ENCODE measurements at regions not wholly inside any gene's neighbourhood (a gene's known extent, or its start where the extent isn't known, plus 50 kb on each side); places are given as distances from the start of the nearest gene placed in this dataset.

- intact Hi-C loops (cut with micrococcal nuclease): no loop called here
Measured at GRCh38 chr3:41030220-41030619, 169.1 kb upstream of the CTNNB1 start.

DNA sequence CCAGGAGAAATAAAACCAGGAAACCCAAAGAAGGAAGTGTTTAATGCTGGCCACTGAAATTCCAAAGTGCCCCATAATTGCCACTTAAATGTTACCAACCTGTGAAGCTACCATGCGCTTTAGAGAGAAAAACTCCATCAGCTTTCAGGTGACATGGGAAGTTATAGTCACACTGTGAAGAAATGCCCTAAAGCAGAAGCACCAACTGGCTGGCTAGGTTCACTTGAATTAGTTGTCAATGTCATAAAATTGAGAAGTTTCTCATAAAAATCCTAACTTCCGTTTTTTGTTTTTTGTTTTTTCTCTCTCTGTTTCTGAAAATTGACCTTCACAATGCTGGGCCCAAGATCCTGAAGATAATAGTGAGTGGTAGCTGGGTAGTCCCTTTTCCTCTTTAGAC is 167.9 kb upstream of the CTNNB1 start:
- intact Hi-C loops (cut with micrococcal nuclease): no loop called here

DNA sequence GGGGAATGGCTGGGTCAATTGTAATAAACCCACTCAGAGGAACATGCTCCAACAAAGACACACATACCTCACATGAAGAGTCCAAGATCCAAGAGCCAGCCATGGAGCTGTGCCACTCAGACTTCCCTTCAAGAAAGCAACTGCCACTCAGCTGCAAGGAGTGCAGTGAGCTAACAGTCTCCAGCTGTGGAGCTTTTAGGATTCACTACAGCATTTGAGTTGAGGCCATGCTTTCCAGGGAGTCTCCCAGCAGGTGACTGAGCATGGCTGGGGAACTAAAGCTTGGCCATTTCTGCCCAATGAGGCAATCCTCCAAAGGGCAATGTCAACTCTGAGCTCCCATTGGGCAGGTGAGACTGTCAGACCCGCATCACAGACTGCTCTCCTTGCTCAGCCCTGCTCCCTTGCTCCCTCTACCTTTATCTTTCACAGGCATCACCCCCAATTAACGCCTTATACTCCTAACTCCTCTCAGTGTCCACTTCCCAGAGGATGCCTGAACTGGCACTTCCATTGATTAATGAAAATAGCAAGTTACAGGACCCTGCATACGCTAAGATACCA is 165.3 kb upstream of the CTNNB1 start:
- intact Hi-C loops (cut with micrococcal nuclease): no loop called here

GRCh38 chr3:41035456-41036022 is 163.8 kb upstream of the CTNNB1 start:
- intact Hi-C loops (cut with micrococcal nuclease): no loop called here

DNA sequence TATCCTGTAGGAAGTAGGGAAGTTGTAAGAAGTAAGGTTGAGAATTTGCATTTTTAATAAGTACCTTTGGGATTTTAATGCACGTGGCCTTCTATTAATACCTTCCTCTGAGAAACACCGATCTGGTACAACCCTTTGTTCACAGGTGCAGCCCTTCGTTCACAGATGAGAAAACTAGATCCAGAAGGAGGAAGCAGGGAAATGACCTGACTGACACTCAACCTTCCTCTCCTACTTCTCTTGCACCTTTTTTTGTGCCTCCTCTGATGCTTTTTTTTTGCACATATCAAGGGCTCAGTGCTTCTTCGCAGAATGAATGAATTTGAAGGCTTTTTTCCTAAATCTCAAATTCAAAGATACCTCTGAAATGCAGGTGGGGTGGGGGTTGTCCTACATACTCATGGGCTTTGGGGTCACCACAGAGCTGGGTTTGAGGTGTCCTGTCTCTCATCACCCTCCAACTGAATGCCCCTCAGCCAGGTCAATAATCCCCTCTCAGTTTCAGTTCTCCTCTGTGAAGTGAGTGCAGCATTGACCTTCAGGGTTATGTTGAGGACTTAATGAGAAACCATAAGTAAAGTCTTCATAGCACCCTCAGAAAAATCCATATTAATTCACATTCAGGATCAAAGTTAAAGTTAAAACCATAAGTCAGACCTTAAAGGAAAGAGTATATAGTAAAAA is 161.5 kb upstream of the CTNNB1 start:
- intact Hi-C loops (cut with micrococcal nuclease): no loop called here

DNA sequence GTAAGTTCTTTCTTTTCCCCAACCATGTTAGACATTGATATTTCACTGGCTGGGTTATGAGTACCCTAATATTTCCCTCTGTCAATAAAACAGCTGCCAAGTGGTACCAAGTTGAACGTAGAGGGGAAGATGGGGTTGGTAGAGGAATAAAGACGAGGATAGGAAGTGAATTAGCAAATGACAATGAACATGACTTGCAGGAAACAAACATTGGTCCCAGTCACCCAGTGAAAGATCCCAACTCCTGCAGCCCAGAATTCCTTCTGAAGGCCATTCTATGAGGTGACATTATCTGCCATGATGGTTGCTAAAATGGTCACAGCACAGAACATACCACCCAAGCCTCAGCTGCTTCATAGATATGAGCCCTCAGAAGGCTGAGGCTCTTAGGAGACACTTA is 159.0 kb upstream of the CTNNB1 start:
- intact Hi-C loops (cut with micrococcal nuclease): no loop called here

- intact Hi-C loops (cut with micrococcal nuclease): no loop called here
Measured at GRCh38 chr3:41041462-41041861, 157.8 kb upstream of the CTNNB1 start.

DNA sequence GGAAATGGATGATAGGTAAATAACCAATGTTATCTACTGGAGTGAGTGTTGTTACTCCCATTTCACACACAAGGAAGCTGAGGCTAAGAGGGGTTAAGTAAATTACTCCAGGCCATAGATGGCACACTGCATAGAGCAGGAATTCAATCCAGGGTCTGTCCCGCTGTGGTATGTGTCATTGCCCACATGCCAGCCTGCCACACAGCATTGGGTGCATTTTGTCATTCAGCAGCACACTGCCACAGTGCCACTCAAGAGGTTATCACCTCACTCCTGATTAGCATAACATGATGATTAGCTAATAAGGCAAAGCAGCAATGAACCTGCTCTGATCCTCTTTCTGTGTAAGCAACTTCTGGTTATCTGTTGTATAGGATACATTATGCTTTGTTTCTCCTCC is 157.4 kb upstream of the CTNNB1 start:
- intact Hi-C loops (cut with micrococcal nuclease): no loop called here

GRCh38 chr3:41044523-41044922 is 154.8 kb upstream of the CTNNB1 start:
- intact Hi-C loops (cut with micrococcal nuclease): no loop called here

- intact Hi-C loops (cut with micrococcal nuclease): no loop called here
Measured at GRCh38 chr3:41045491-41045890, 153.8 kb upstream of the CTNNB1 start.

- intact Hi-C loops (cut with micrococcal nuclease): no loop called here
Measured at GRCh38 chr3:41050144-41050543, 149.2 kb upstream of the CTNNB1 start.

DNA sequence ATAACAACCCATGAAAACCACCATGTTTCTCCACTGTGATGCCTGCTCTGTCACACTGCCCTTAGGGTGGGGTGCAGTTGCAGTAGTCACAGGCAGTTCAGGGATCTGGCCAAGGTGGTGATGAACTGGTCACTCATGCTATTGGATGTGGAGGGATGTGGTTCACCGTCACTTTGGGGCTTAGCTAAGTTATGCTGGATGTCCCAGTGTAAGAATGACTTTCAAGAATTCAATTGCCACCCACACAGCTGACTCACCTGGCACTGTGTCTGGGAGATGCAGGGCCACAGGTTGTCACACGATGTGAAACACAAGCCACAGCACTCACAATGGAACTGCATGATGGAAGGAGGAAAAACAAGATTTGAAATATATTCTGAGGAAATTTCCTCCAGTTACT is 146.1 kb upstream of the CTNNB1 start:
- intact Hi-C loops (cut with micrococcal nuclease): no loop called here

GRCh38 chr3:41060106-41060505 is 139.2 kb upstream of the CTNNB1 start:
- intact Hi-C loops (cut with micrococcal nuclease): no loop called here

GRCh38 chr3:41064070-41064469 is 135.2 kb upstream of the CTNNB1 start:
- intact Hi-C loops (cut with micrococcal nuclease): no loop called here

DNA sequence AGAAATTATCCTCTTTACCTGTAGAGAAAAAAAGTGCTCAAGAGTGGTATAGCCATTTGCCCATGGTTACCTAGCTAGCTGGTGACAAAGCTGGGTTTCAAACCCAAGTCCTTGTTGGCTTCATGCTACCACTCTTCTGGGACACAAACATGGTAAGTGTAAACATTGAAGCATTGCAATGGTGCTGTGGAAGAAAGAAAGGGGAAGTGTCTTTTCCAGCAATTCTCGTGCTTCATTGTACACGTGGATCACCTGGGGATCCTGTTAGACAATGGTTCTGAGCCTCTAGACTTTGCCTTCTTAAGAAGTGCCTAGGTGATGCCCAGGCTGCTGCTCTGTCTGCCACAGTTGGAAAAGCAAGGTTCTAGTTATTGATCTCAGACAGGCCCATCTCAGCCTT is 134.8 kb upstream of the CTNNB1 start:
- intact Hi-C loops (cut with micrococcal nuclease): no loop called here

- intact Hi-C loops (cut with micrococcal nuclease): no loop called here
Measured at GRCh38 chr3:41065340-41065739, 134.0 kb upstream of the CTNNB1 start.

GRCh38 chr3:41073190-41073589 is 126.1 kb upstream of the CTNNB1 start:
- intact Hi-C loops (cut with micrococcal nuclease): no loop called here

DNA sequence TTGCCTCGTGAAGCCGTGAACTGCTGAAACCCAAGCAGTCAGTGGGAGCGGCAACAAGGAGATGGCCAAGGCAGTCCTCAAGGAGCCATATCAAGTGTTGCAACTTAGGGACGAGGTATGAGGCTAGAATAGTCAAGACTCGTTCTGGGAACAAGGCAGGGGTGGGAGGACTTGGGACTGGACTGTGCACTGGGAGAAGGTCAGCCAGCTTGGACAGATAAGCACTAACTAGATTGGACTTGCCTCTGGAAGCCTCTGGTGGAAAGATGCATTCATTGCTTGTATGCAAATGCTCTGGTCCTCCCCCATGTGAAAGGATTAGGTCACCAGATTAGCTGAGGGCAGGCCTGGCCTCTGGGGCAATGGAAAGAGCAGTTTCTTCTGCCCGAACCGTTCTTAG is 123.3 kb upstream of the CTNNB1 start:
- intact Hi-C loops (cut with micrococcal nuclease): no loop called here

GRCh38 chr3:41076399-41076798 is 122.9 kb upstream of the CTNNB1 start:
- intact Hi-C loops (cut with micrococcal nuclease): no loop called here

DNA sequence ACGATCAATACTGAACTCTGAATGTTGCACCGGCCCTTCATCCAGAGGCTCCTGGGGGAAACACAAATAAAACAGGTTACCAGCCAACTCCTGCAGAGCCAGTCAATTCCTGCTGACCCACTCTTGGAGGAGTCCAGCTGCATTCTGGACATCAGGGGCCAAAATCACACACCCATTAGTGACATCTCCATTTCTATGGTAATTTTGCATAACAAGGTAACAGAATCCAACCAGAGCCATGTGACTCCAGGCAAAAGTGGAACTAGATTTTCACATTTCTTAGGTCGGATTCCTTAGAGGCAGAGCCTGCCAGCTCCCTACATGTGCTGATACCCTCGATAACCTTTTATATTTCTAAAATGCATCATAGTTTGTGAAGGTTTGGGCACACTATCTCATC is 119.2 kb upstream of the CTNNB1 start:
- intact Hi-C loops (cut with micrococcal nuclease): no loop called here

DNA sequence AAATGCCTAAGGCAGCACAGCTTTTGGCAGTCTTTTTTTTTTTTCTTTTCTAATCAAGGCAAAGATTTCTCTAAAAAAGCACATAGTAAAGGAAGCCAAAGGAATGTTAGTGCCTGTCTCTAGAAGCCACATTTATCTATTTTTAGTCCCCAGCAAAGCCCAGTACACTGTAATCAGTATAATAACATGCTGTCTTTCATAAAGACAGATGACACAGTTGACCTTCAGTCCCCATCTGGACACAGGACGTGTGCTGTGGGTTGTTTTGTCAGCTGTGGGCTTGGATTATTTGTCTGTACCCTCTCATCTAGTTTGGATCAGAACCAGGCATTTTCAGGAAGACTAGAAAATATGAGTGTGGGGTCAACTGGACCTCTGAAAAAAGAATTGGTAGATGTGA is 110.4 kb upstream of the CTNNB1 start:
- intact Hi-C loops (cut with micrococcal nuclease): no loop called here

DNA sequence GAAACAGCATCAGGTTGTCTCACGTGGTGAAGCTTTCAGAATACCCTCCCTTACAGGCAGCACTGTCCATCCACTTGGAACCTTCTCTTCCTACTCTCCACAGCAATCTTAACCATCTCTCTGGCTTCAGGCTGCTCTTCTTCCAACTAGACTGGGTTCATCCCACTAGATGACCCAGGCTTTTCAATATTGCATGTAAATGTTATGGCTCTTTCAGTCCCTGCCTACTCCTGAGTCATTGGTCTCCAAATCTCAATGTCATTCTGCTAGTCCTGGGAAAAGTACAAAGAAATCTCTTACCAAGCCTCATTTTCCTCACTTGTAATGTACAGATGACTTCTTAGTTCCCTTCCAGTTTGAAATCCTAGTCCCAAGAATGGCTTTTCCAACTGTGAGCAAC is 109.7 kb upstream of the CTNNB1 start:
- intact Hi-C loops (cut with micrococcal nuclease): no loop called here

- intact Hi-C loops (cut with micrococcal nuclease): no loop called here
Measured at GRCh38 chr3:41092844-41093243, 106.5 kb upstream of the CTNNB1 start.

Measured in T-helper 2 cell treated with Interferon-gamma antibody and Interleukin-4, amounts not matched to agents 100 ng/mL and 5 ng/mL, for 36 hours (primary cell).